HUES6 (cell line): ENCODE measurements at regions not wholly inside any gene's neighbourhood (a gene's known extent, or its start where the extent isn't known, plus 50 kb on each side); places are given as distances from the start of the nearest gene placed in this dataset.
"Not testable (repeated sequence)": the region's sequence is repeated elsewhere in the genome, so short reads cannot be mapped to it uniquely, and the experiment has no call there.

ENCODE experiments used
- H3K27ac ChIP-seq: 2 replicates; pipeline ENCODE4 v1.7.0; 2013; ENCODE audit warnings: low read depth, mild to moderate bottlenecking, low read length, inconsistent platforms
- H3K27me3 ChIP-seq: 2 replicates; pipeline ENCODE4 v1.6.1; 2013; ENCODE audit warnings: low read length; ENCODE audit not compliant: control insufficient read depth, insufficient read depth
- H3K36me3 ChIP-seq: 2 replicates; pipeline ENCODE4 v1.6.1; 2013; ENCODE audit warnings: low read length; ENCODE audit not compliant: control insufficient read depth, insufficient read depth
- H3K4me1 ChIP-seq: 2 replicates; pipeline ENCODE4 v1.6.1; 2013; ENCODE audit warnings: low read length; ENCODE audit not compliant: control insufficient read depth, insufficient read depth
- H3K4me3 ChIP-seq: 2 replicates; pipeline ENCODE4 v1.5.1; 2013; ENCODE audit warnings: low read depth, low read length
- H3K9ac ChIP-seq: one replicate; pipeline ENCODE4 v1.6.1; 2013; ENCODE audit warnings: mild to moderate bottlenecking, low read length
- H3K9me3 ChIP-seq: 2 replicates; pipeline ENCODE4 v1.6.1; 2013; ENCODE audit warnings: low read depth, low read length; ENCODE audit not compliant: control insufficient read depth, insufficient read depth

GRCh38 chr5:34221329-34222073, 178.5 kb upstream of the C1QTNF3 start:
- H3K9me3 ChIP-seq, H3K4me1 ChIP-seq, H3K27me3 ChIP-seq, H3K36me3 ChIP-seq, H3K27ac ChIP-seq, H3K9ac ChIP-seq, H3K4me3 ChIP-seq: not testable (repeated sequence)

- not testable (repeated sequence) for H3K9ac ChIP-seq, H3K27ac ChIP-seq, H3K4me1 ChIP-seq, H3K27me3 ChIP-seq, H3K4me3 ChIP-seq, H3K9me3 ChIP-seq, H3K36me3 ChIP-seq
Observed at GRCh38 chr5:34223158-34223557, 180.1 kb upstream of the C1QTNF3 start.

- H3K36me3 ChIP-seq, H3K4me3 ChIP-seq, H3K4me1 ChIP-seq, H3K27me3 ChIP-seq, H3K9me3 ChIP-seq, H3K27ac ChIP-seq, H3K9ac ChIP-seq: not testable (repeated sequence)
Observed at GRCh38 chr5:34230402-34230801, 187.4 kb upstream of the C1QTNF3 start.

GRCh38 chr5:34243802-34244201, 200.8 kb upstream of the C1QTNF3 start:
- H3K27ac ChIP-seq, H3K4me1 ChIP-seq, H3K36me3 ChIP-seq, H3K27me3 ChIP-seq, H3K9me3 ChIP-seq: not testable (repeated sequence)
- Histone ChIP-seq H3K4me3 (peak overlapping the region; percentile 51), H3K9ac (peak overlapping the region; percentile 60)

DNA sequence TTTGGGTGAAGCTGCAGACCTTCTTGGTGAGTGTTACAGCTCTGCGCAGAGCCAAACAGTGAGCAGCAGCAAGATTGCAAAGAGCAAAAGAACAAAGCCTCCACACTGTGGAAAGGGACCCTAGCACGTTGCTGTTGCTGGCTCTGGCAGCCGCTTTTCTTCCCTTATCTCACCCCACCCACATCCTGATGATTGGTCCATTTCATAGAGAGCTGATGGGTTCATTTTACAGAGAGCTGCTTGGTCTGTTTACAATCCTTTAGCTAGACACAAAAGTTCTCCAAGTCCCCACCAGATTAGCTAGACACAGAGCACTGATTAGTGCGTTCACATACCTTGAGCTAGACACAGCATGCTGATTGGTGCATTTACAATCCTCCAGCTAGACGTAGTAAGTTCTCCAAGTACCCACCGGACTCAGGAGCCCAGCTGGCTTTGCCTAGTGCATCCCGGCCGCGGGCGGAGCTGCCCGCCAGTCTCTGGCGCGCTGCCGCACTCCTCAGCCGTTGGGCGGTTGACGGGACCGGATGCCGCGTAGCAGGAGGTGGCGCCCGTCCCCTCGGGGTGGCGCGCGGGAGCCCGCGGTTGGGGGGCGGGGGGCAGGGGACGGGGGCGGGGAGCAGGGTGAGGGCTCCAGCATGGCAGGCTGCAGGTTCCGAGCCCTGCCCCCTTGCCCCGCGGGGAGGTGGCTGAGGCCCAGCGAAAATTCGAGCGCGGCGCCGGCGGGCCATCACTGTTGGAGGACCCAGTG, 201.4 kb upstream of the C1QTNF3 start:
- H3K36me3 ChIP-seq, H3K27ac ChIP-seq: not testable (repeated sequence)
- H3K9ac ChIP-seq = peak overlapping the region; percentile 60

DNA sequence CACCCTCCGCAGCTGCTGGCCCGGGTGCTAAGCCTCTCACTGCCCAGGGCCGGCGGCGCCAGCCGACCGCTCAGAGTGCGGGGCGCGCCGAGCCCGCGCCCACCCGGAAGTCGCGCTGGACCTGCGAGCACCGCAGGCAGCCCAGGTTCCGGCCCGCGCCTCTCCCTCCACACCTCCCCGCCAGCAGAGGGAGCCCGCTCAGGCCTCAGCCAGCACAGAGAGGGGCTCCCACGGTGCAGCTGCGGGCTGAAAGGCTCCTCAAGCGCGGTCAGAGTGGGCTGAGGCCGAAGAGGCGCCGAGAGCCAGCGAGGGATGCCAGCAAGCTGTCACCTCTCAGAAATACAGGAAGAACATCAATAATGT, 202.0 kb upstream of the C1QTNF3 start:
- not testable (repeated sequence) for H3K27ac ChIP-seq, H3K27me3 ChIP-seq, H3K36me3 ChIP-seq, H3K9ac ChIP-seq, H3K9me3 ChIP-seq, H3K4me1 ChIP-seq
- H3K4me3 ChIP-seq = peak overlapping the region; percentile 33; the same call in 1 of the 2 replicates

More for the DNA sequence above, 201.4 kb upstream of the C1QTNF3 start:
- peak overlapping the region; percentile 51 for H3K4me3 ChIP-seq
- not testable (repeated sequence) for H3K4me1 ChIP-seq, H3K27me3 ChIP-seq, H3K9me3 ChIP-seq

DNA sequence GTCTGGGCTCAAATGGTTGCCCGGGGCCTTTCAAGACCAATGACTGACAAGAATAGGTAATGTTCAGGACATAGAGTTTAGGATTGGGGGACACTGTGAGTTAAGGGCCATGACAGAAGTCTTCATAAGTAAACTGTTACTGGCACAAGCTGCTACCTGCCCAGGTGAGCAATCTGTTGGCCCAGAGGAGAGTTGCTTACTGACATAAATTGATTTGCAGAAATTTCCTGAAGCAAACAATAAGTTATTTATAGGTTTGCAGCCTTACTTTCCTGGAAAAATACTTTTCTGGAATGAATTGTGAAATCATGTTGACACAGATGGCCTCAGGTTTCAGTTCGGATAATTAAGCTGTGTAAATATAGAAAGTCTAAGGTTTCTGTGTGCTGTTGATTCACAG, 202.8 kb upstream of the C1QTNF3 start:
- not testable (repeated sequence) for H3K9ac ChIP-seq, H3K4me1 ChIP-seq, H3K4me3 ChIP-seq, H3K9me3 ChIP-seq, H3K27ac ChIP-seq, H3K36me3 ChIP-seq, H3K27me3 ChIP-seq

DNA sequence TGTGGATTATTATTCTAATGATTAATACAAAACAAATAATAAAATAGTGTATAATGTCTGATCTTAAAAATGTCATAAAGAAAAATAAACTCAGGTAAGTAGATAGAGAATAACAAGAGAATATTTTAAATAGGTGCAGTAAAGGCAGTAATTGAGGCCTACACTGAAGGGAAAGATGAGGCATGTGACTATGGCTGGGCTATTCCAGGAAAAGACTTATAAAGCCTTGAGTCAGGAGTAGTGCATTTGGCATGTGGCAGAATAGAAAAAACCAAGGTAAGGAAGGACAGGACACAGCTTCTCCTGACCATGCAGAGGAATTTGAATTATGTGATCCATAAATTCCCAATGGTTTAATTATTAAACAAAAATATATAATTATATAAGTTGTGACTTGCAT, 215.6 kb upstream of the C1QTNF3 start:
- not testable (repeated sequence) for H3K4me1 ChIP-seq, H3K27ac ChIP-seq, H3K9me3 ChIP-seq

DNA sequence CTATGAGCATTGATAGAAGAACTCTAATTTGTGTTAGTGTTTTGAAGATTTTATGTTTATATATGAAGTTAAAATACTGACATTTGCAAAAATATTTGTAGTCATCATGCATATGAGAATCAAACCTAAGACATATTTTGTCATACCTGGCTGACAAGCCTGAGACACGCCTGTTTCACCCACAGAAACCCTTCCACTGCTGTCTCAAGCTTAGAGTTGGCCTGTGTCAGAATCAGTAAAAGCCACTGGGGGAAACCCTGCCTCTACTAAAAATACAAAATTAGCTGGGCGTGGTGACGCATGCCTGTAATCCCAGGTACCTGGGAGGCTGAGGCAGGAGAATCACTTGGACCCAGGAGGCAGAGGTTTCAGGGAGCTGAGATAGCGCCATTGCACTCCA, 218.0 kb upstream of the C1QTNF3 start:
- not testable (repeated sequence) for H3K36me3 ChIP-seq, H3K27me3 ChIP-seq, H3K27ac ChIP-seq, H3K4me3 ChIP-seq, H3K9ac ChIP-seq, H3K4me1 ChIP-seq, H3K9me3 ChIP-seq

More for the DNA sequence above, 215.6 kb upstream of the C1QTNF3 start:
- H3K4me3 ChIP-seq, H3K36me3 ChIP-seq, H3K27me3 ChIP-seq, H3K9ac ChIP-seq: not testable (repeated sequence)

DNA sequence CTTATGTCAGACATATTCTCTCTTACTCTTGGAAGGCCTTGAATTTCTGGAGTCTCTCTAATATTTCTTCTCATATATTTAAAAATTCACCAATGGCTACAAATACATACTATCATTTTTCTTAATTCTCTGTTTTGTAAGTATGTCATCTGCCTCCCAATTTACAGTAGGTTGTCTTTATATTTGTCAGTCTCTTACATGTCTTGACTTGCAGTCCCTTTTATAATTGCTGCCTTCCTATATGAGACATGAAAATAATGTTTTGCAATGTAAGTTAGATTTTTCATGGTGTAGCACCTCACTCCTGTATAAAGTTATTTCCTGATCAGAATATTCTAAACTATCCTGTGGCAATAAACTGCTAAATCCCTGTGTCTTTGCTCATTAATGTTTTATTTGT, 223.1 kb upstream of the C1QTNF3 start:
- H3K4me3 ChIP-seq, H3K9ac ChIP-seq, H3K27me3 ChIP-seq, H3K9me3 ChIP-seq, H3K36me3 ChIP-seq, H3K4me1 ChIP-seq, H3K27ac ChIP-seq: not testable (repeated sequence)

GRCh38 chr5:34296759-34297158, 253.7 kb upstream of the C1QTNF3 start:
- not testable (repeated sequence) for H3K4me1 ChIP-seq, H3K9ac ChIP-seq, H3K9me3 ChIP-seq, H3K4me3 ChIP-seq, H3K27me3 ChIP-seq, H3K27ac ChIP-seq, H3K36me3 ChIP-seq
